AG09319 (cell line): ENCODE measurements at regions not wholly inside any gene's neighbourhood (a gene's known extent, or its start where the extent isn't known, plus 50 kb on each side); places are given as distances from the start of the nearest gene placed in this dataset.

ENCODE experiments used
- DNase-seq: peaks from one replicate; pipeline ENCODE4 v3.0.0-alpha.2; 2010; ENCODE audit warnings: low read depth; ENCODE audit errors: extremely low read depth
- CTCF ChIP-seq: IDR thresholded peaks from 2 replicates; pipeline ENCODE4 v1.5.1; 2011; ENCODE audit warnings: low read depth, mild to moderate bottlenecking, inconsistent platforms, low read length, moderate library complexity

GRCh38 chr14:95796788-95797187 is 79.8 kb upstream of the TUNAR start:
- no peak for DNase-seq
- TF ChIP-seq CTCF = no peak

- no peak for TF ChIP-seq CTCF
- DNase-seq = no peak
Measured at GRCh38 chr14:95787941-95788340, 74.0 kb upstream of the TCL1A start.

GRCh38 chr14:95786566-95786965 is 72.6 kb upstream of the TCL1A start:
- no peak for DNase-seq
- no peak for TF ChIP-seq CTCF

- TF ChIP-seq CTCF = no peak
- DNase-seq = no peak
Measured at GRCh38 chr14:95784137-95784536, 70.2 kb upstream of the TCL1A start.

- DNase-seq = no peak
- no peak for TF ChIP-seq CTCF
Measured at GRCh38 chr14:95776798-95777534, 63.0 kb upstream of the TCL1A start.

- peak; percentile 92 for TF ChIP-seq CTCF
Measured at GRCh38 chr14:95774265-95775160, 60.6 kb upstream of the TCL1A start.

GRCh38 chr14:95770777-95771176 is 56.9 kb upstream of the TCL1A start:
- DNase-seq = no peak
- TF ChIP-seq CTCF = no peak

More at GRCh38 chr14:95774265-95775160, 60.6 kb upstream of the TCL1A start:
- peak; percentile 16 for DNase-seq
